GM12878 (cell line): ENCODE measurements at regions not wholly inside any gene's neighbourhood (a gene's known extent, or its start where the extent isn't known, plus 50 kb on each side); places are given as distances from the start of the nearest gene placed in this dataset.

Experiments used
- ATAC-seq: fragments of 200-7000 bp; cut with Tn5 transposase; 3 replicates; pipeline ENCODE4 v1.9.1; 2020; ENCODE audit warnings: mild to moderate bottlenecking, moderate library complexity
- BruUV-seq: library from RNA; stranded (reverse); fragments of 400-500 nt; replicated peaks from 2 replicates; lab custom pipeline; 2021; lab: Mats Ljungman, UMichigan
- CTCF ChIA-PET: fragments of 300-600 bp; sonication (Branson Sonifier 250); formaldehyde crosslinking; extraction: SDS; loops from one replicate; lab custom pipeline; 2021; ENCODE audit warnings: inconsistent platforms; lab: Yijun Ruan, JAX
- POLR2A ChIA-PET: fragments of 350-600 bp; formaldehyde crosslinking; extraction: SDS; loops from one replicate; lab custom pipeline; 2021; ENCODE audit warnings: inconsistent platforms; lab: Charles Lee
- RAD21 ChIA-PET: fragments of 300-600 bp; sonication (Branson Sonifier 250); formaldehyde crosslinking; loops from one replicate; lab custom pipeline; 2023; ENCODE audit warnings: antibody characterized with exemption; ENCODE audit not compliant: unreplicated experiment; lab: Charles Lee
- SMC1A ChIA-PET: fragments of 300-600 bp; sonication (Branson Sonifier 250); formaldehyde crosslinking; loops from one replicate; lab custom pipeline; 2023; ENCODE audit not compliant: unreplicated experiment, uncharacterized antibody; lab: Charles Lee
- DNase-seq: peaks from one replicate; pipeline ENCODE4 v3.0.0-alpha.2; 2011; ENCODE audit warnings: low read depth, low spot score
- FAIRE-seq: peaks from 3 replicates; lab custom pipeline; 2011; peaks lifted over from hg19 to GRCh38; lab: Jason Lieb, UNC
- H2AFZ ChIP-seq: 2 replicates; pipeline ENCODE4 v1.6.0; 2011; ENCODE audit warnings: low read depth, low read length, control low read depth; ENCODE audit not compliant: control insufficient read depth
- H3K27ac ChIP-seq: 2 replicates; pipeline ENCODE4 v1.5.1; 2011; ENCODE audit warnings: control low read depth; ENCODE audit not compliant: control insufficient read depth, insufficient read depth
- H3K27me3 ChIP-seq, 2 experiments: replicated peaks in 1 of 2; 2 replicates each; pipeline versions ENCODE4 v1.6.0 to v1.6.1; 2011; ENCODE audit warnings: low read length in 1 of 2; ENCODE audit not compliant: control insufficient read depth in 2 of 2, insufficient read depth in 2 of 2
- H3K36me3 ChIP-seq, 2 experiments: 2 replicates each; pipeline ENCODE4 v1.5.1; 2011; ENCODE audit warnings: low read length in 1 of 2; ENCODE audit not compliant: control insufficient read depth in 2 of 2, insufficient read depth in 2 of 2
- H3K4me1 ChIP-seq: 2 replicates; pipeline ENCODE4 v1.6.1; 2011; ENCODE audit warnings: mild to moderate bottlenecking, low read length, moderate library complexity, mixed read lengths; ENCODE audit not compliant: control insufficient read depth, insufficient read depth
- H3K4me2 ChIP-seq: 2 replicates; pipeline ENCODE4 v1.6.0; 2011; ENCODE audit warnings: control low read depth; ENCODE audit not compliant: control insufficient read depth, insufficient read depth
- H3K4me3 ChIP-seq: fragments of 200-600 bp; sonication (generic); 2 replicates; pipeline ENCODE4 v1.5.1; 2016
- H3K79me2 ChIP-seq: 2 replicates; pipeline ENCODE4 v1.6.0; 2011; ENCODE audit warnings: low read length; ENCODE audit not compliant: control insufficient read depth, insufficient read depth
- H3K9ac ChIP-seq: 2 replicates; pipeline ENCODE4 v1.8.0; 2011; ENCODE audit warnings: low read length, control low read depth, mixed read lengths; ENCODE audit not compliant: control insufficient read depth, insufficient read depth
- H3K9me3 ChIP-seq: replicated peaks from 3 replicates; pipeline ENCODE4 v1.5.1; 2011; ENCODE audit warnings: mild to moderate bottlenecking, low read length; ENCODE audit not compliant: control insufficient read depth, insufficient read depth
- H4K20me1 ChIP-seq: 2 replicates; pipeline ENCODE4 v1.6.0; 2011; ENCODE audit not compliant: control insufficient read depth, insufficient read depth
- BACH1 ChIP-seq: fragments of 450-650 bp; IDR thresholded peaks from 2 replicates; pipeline ENCODE4 v1.6.1; 2017; ENCODE audit warnings: mild to moderate bottlenecking, borderline replicate concordance
- BHLHE40 ChIP-seq, 2 experiments: fragments of 450-650 bp in 1 of 2; IDR thresholded peaks; 2 replicates each; pipeline ENCODE4 v1.6.1; 2011 to 2017; ENCODE audit warnings: low read depth in 2 of 2, borderline replicate concordance in 1 of 2, improper control_type of control experiment in 1 of 2, low read length in 1 of 2, mild to moderate bottlenecking in 1 of 2
- BRCA1 ChIP-seq: IDR thresholded peaks from 2 replicates; pipeline ENCODE4 v1.6.1; 2011; ENCODE audit warnings: low read depth, low read length, improper control_type of control experiment
- CHD2 ChIP-seq: IDR thresholded peaks from 2 replicates; pipeline ENCODE4 v1.6.1; 2011; ENCODE audit warnings: low read depth, low read length, improper control_type of control experiment, borderline replicate concordance
- CREM ChIP-seq: IDR thresholded peaks from 2 replicates; pipeline ENCODE4 v1.6.1; 2014; ENCODE audit warnings: antibody characterized with exemption, low read depth
- E2F8 ChIP-seq: fragments of 450-650 bp; IDR thresholded peaks from 2 replicates; pipeline ENCODE4 v1.6.1; 2018; ENCODE audit warnings: mild to moderate bottlenecking, low read depth, moderate library complexity; ENCODE audit not compliant: partially characterized antibody
- FOXM1 ChIP-seq: IDR thresholded peaks from 2 replicates; pipeline ENCODE4 v1.6.1; 2012; ENCODE audit warnings: low read depth, mild to moderate bottlenecking, inconsistent platforms, low read length, moderate library complexity
- LARP7 ChIP-seq: fragments of 450-650 bp; IDR thresholded peaks from 2 replicates; pipeline ENCODE4 v1.6.1; 2017; ENCODE audit warnings: mild to moderate bottlenecking
- NFYA ChIP-seq: IDR thresholded peaks from 2 replicates; pipeline ENCODE4 v1.6.1; 2011; ENCODE audit warnings: low read depth, mild to moderate bottlenecking, low read length, improper control_type of control experiment, borderline replicate concordance
- PML ChIP-seq: IDR thresholded peaks from 2 replicates; pipeline ENCODE4 v1.6.1; 2012; ENCODE audit warnings: low read length, inconsistent platforms
- POLR2AphosphoS5 ChIP-seq: IDR thresholded peaks from 2 replicates; pipeline ENCODE4 v1.6.1; 2011; ENCODE audit warnings: mild to moderate bottlenecking, low read length, inconsistent platforms
- RFX5 ChIP-seq: IDR thresholded peaks from 2 replicates; pipeline ENCODE4 v1.6.1; 2011; ENCODE audit warnings: low read depth, low read length, improper control_type of control experiment
- SMARCA5 ChIP-seq: fragments of 450-650 bp; IDR thresholded peaks from 2 replicates; pipeline ENCODE4 v1.6.1; 2017; ENCODE audit warnings: mild to moderate bottlenecking
- SP1 ChIP-seq: IDR thresholded peaks from one replicate; pipeline ENCODE4 v1.6.1; 2011; ENCODE audit warnings: low read depth, low read length
- USF1 ChIP-seq: IDR thresholded peaks from 2 replicates; pipeline ENCODE4 v1.6.1; 2011; ENCODE audit warnings: borderline replicate concordance, low read depth, mild to moderate bottlenecking, moderate library complexity, mixed read lengths, low read length; ENCODE audit not compliant: insufficient read depth; ENCODE audit errors: extremely low read length
- YBX1 ChIP-seq: fragments of 450-650 bp; IDR thresholded peaks from 2 replicates; pipeline ENCODE4 v1.6.1; 2016; ENCODE audit warnings: antibody characterized with exemption
- ZNF687 ChIP-seq: fragments of 450-650 bp; IDR thresholded peaks from 2 replicates; pipeline ENCODE4 v1.6.1; 2017; ENCODE audit warnings: mild to moderate bottlenecking, moderate library complexity
- WGBS: methylation state at CpG from one replicate; pipeline ENCODE4 v1.1.6; 2016; ENCODE audit warnings: low lambda C conversion rate; ENCODE audit not compliant: insufficient replicate concordance, insufficient coverage; ENCODE audit errors: missing lambda C conversion rate; 5-methylcytosine and 5-hydroxymethylcytosine counted together
- in situ Hi-C: fragments of 300-500 bp; cut with MboI; formaldehyde crosslinking; loops from 9 replicates; pipeline ENCODE4 v1.14.3; 2018; ENCODE audit warnings: mixed read lengths
- intact Hi-C: fragments of 100-400 bp; cut with micrococcal nuclease; formaldehyde crosslinking; loops from one replicate; pipeline ENCODE4 v1.14.2; 2022; ENCODE audit not compliant: unreplicated experiment

GRCh38 chr22:27142286-27142685, 484.9 kb downstream of the MIAT start (continued):
- no peak for TF ChIP-seq USF1
- no peak for TF ChIP-seq CHD2
- no peak for TF ChIP-seq SP1
- no peak for TF ChIP-seq BHLHE40 (IDR thresholded peaks at IDR 0.05; ENCODE audit: borderline replicate concordance in 1 of 2, low read depth in 2 of 2, low read length in 1 of 2)
- TF ChIP-seq PML: no peak
- no peak for TF ChIP-seq E2F8
- TF ChIP-seq CREM: no peak

- DNase-seq (no peak), FAIRE-seq (no peak), ATAC-seq (no peak)
- no peaks in the 10 kb centered on the region for H3K79me2 ChIP-seq
- CTCF ChIA-PET: no interaction called here
- H3K9me3 ChIP-seq: no peaks in the 10 kb centered on the region
- WGBS: 43% methylated on average over 2 of the region's 2 CpGs
- no peaks in the 10 kb centered on the region for H3K4me1 ChIP-seq
- no peaks in the 10 kb centered on the region for H3K36me3 ChIP-seq
- no peak overlapping the region for H3K9ac ChIP-seq
- no peak overlapping the region for H3K4me2 ChIP-seq
- H2AFZ ChIP-seq: no peak overlapping the region
- H4K20me1 ChIP-seq: no peaks in the 10 kb centered on the region
- RAD21 ChIA-PET: no interaction called here
- in situ Hi-C loops (no loop called here), intact Hi-C loops (no loop called here)
- no peak overlapping the region for H3K4me3 ChIP-seq
- BruUV-seq: no TSS peak
- POLR2A ChIA-PET: no interaction called here
- SMC1A ChIA-PET: no interaction called here
- no peak overlapping the region for H3K27ac ChIP-seq
- H3K27me3 ChIP-seq: 0 out of 4 replicates have a peak, but pooled peaks cover 0 to 2% of the 10 kb centered on the region in 2 experiments
- TF ChIP-seq ZNF687 (no peak), BRCA1 (no peak), POLR2AphosphoS5 (no peak), RFX5 (no peak), SMARCA5 (no peak), LARP7 (no peak), NFYA (no peak), YBX1 (no peak), BACH1 (no peak), FOXM1 (no peak)
Measured at GRCh38 chr22:27144321-27144720, 486.9 kb downstream of the MIAT start.
